ENCODE measurements at regions not wholly inside any gene's neighbourhood (a gene's known extent, or its start where the extent isn't known, plus 50 kb on each side); places are given as distances from the start of the nearest gene placed in this dataset.

GRCh38 chr11:130625578-130626306 lies 177.3 kb downstream of the ADAMTS15 start:
- Histone ChIP-seq H3K27ac (no peak overlapping the region), H3K9me3 (no peaks in the 10 kb centered on the region), H3K27me3 (no peaks in the 10 kb centered on the region), H3K4me1 (peaks cover 0 to 13% (median 2%) of the 10 kb centered on the region in 4 donors), H3K4me3 (no peak overlapping the region), H3K36me3 (no peaks in the 10 kb centered on the region)
- no peak for DNase-seq
- no peak for TF ChIP-seq CTCF (IDR thresholded peaks at IDR 0.05)
- intact Hi-C loops (cut with DNase I; ENCODE audit: low total_unique reads), result no loop called here

- Histone ChIP-seq H3K4me1 (peaks cover 0 to 15% (median 2%) of the 10 kb centered on the region in 4 donors), H3K36me3 (no peaks in the 10 kb centered on the region), H3K4me3 (no peak overlapping the region), H3K9me3 (no peaks in the 10 kb centered on the region), H3K27ac (no peak overlapping the region), H3K27me3 (no peaks in the 10 kb centered on the region)
- intact Hi-C loops (cut with DNase I; ENCODE audit: low total_unique reads), result no loop called here
- TF ChIP-seq CTCF (IDR thresholded peaks at IDR 0.05), result no peak
- no peak for DNase-seq
Observed at GRCh38 chr11:130629039-130629438, 180.6 kb downstream of the ADAMTS15 start.

GRCh38 chr11:130631119-130631518 lies 182.7 kb downstream of the ADAMTS15 start:
- peaks cover 0 to 24% (median 10%) of the 10 kb centered on the region in 4 donors for H3K4me1 ChIP-seq
- no peaks in the 10 kb centered on the region for H3K9me3 ChIP-seq
- no peak overlapping the region for H3K4me3 ChIP-seq
- no peak for DNase-seq
- no peak for TF ChIP-seq CTCF (IDR thresholded peaks at IDR 0.05)
- intact Hi-C loops (cut with DNase I; ENCODE audit: low total_unique reads), result no loop called here
- no peak overlapping the region for H3K27ac ChIP-seq
- H3K36me3 ChIP-seq, result no peaks in the 10 kb centered on the region
- no peaks in the 10 kb centered on the region for H3K27me3 ChIP-seq

- DNase-seq, result no peak
- TF ChIP-seq CTCF (IDR thresholded peaks at IDR 0.05), result no peak
- H3K4me3 ChIP-seq, result no peak overlapping the region
- H3K27me3 ChIP-seq, result no peaks in the 10 kb centered on the region
- H3K36me3 ChIP-seq, result no peaks in the 10 kb centered on the region
- intact Hi-C loops (cut with DNase I; ENCODE audit: low total_unique reads), result no loop called here
- H3K27ac ChIP-seq, result peak overlapping the region; percentile 44 to 55
- no peaks in the 10 kb centered on the region for H3K9me3 ChIP-seq
- peaks cover 0 to 24% (median 10%) of the 10 kb centered on the region in 4 donors for H3K4me1 ChIP-seq
Observed at GRCh38 chr11:130633466-130633865, 185.0 kb downstream of the ADAMTS15 start.

GRCh38 chr11:130634186-130634585 lies 185.7 kb downstream of the ADAMTS15 start:
- Histone ChIP-seq H3K4me3 (no peak overlapping the region), H3K27me3 (no peaks in the 10 kb centered on the region), H3K9me3 (no peaks in the 10 kb centered on the region), H3K36me3 (no peaks in the 10 kb centered on the region), H3K27ac (peak overlapping the region; percentile 44 to 55), H3K4me1 (peaks cover 0 to 24% (median 10%) of the 10 kb centered on the region in 4 donors)
- DNase-seq, result no peak
- TF ChIP-seq CTCF (IDR thresholded peaks at IDR 0.05), result no peak
- intact Hi-C loops (cut with DNase I; ENCODE audit: low total_unique reads), result no loop called here
